B cell (primary cell): ENCODE measurements at regions not wholly inside any gene's neighbourhood (a gene's known extent, or its start where the extent isn't known, plus 50 kb on each side); places are given as distances from the start of the nearest gene placed in this dataset.

Source experiments
- CTCF ChIP-seq: fragments of 200-600 bp; IDR thresholded peaks from one replicate; pipeline ENCODE4 v1.8.0; 2022; ENCODE audit warnings: antibody characterized with exemption, mild to moderate bottlenecking
- EZH2 ChIP-seq: IDR thresholded peaks from 2 replicates; pipeline ENCODE4 v1.6.1; 2012; ENCODE audit warnings: borderline replicate concordance, low read depth, mild to moderate bottlenecking, moderate library complexity, low read length; ENCODE audit not compliant: insufficient read depth, poor library complexity, severe bottlenecking

GRCh38 chr3:59563966-59564365, 514.1 kb upstream of the CFAP20DC start:
- TF ChIP-seq CTCF (no peak), EZH2 (no peak)
